DOHH2 (cell line): ENCODE measurements at regions not wholly inside any gene's neighbourhood (a gene's known extent, or its start where the extent isn't known, plus 50 kb on each side); places are given as distances from the start of the nearest gene placed in this dataset.

ENCODE experiments used
- H3F3A ChIP-seq: fragments of 200-600 bp; sonication (generic), shearing (Covaris generic); 2 replicates; pipeline ENCODE4 v1.6.0; 2016; ENCODE audit warnings: antibody characterized with exemption, mild to moderate bottlenecking; ENCODE audit not compliant: control insufficient read depth, insufficient read depth
- H3K27ac ChIP-seq: fragments of 200-600 bp; sonication (generic); 2 replicates; pipeline ENCODE4 v1.5.1; 2014; ENCODE audit warnings: low read depth, mild to moderate bottlenecking, low read length, moderate library complexity
- H3K27me3 ChIP-seq: fragments of 200-600 bp; sonication (generic); 2 replicates; pipeline ENCODE4 v1.6.1; 2014; ENCODE audit warnings: mild to moderate bottlenecking, low read length, mixed read lengths; ENCODE audit not compliant: control insufficient read depth
- H3K36me3 ChIP-seq: fragments of 200-600 bp; sonication (generic); 2 replicates; pipeline ENCODE4 v1.6.1; 2014; ENCODE audit warnings: mild to moderate bottlenecking, low read length, moderate library complexity, mixed read lengths; ENCODE audit not compliant: control insufficient read depth
- H3K4me1 ChIP-seq: fragments of 200-600 bp; sonication (generic); 2 replicates; pipeline ENCODE4 v1.6.1; 2014; ENCODE audit warnings: mild to moderate bottlenecking, low read length, mixed read lengths; ENCODE audit not compliant: control insufficient read depth
- H3K4me2 ChIP-seq: fragments of 200-600 bp; sonication (generic); 2 replicates; pipeline ENCODE4 v1.6.0; 2014; ENCODE audit warnings: mild to moderate bottlenecking, low read length, moderate library complexity
- H3K4me3 ChIP-seq: fragments of 200-600 bp; sonication (generic); 2 replicates; pipeline ENCODE4 v1.5.1; 2014; ENCODE audit warnings: mild to moderate bottlenecking, low read length, mixed read lengths
- H3K79me2 ChIP-seq: fragments of 200-600 bp; sonication (generic); 2 replicates; pipeline ENCODE4 v1.6.1; 2014; ENCODE audit warnings: mild to moderate bottlenecking, low read length, mixed read lengths; ENCODE audit not compliant: control insufficient read depth
- H3K9me2 ChIP-seq: fragments of 200-600 bp; sonication (generic); replicated peaks from 2 replicates; pipeline ENCODE4 v1.6.1; 2014; ENCODE audit warnings: mild to moderate bottlenecking, low read length, mixed read lengths; ENCODE audit not compliant: control insufficient read depth
- H3K9me3 ChIP-seq: fragments of 200-600 bp; sonication (generic); 2 replicates; pipeline ENCODE4 v1.6.1; 2014; ENCODE audit warnings: antibody characterized with exemption, low read length, mixed read lengths; ENCODE audit not compliant: control insufficient read depth, insufficient read depth
- H4K20me1 ChIP-seq: fragments of 200-600 bp; sonication (generic); 2 replicates; pipeline ENCODE4 v1.6.0; 2014; ENCODE audit warnings: low read depth, mild to moderate bottlenecking, antibody characterized with exemption, low read length, moderate library complexity; ENCODE audit not compliant: control insufficient read depth, insufficient read depth
- CTCF ChIP-seq: fragments of 200-600 bp; sonication (generic); IDR thresholded peaks from one replicate; pipeline ENCODE4 v1.5.1; 2014; ENCODE audit warnings: antibody characterized with exemption, mild to moderate bottlenecking, low read depth, low read length; ENCODE audit not compliant: poor library complexity, severe bottlenecking
- EZH2phosphoT487 ChIP-seq: fragments of 200-600 bp; sonication (generic); IDR thresholded peaks from 2 replicates; pipeline ENCODE4 v1.6.1; 2017; ENCODE audit warnings: borderline replicate concordance, mild to moderate bottlenecking, antibody characterized with exemption, low read length, moderate library complexity, mixed read lengths

- TF ChIP-seq EZH2phosphoT487, result no peak
- TF ChIP-seq CTCF, result no peak
- no peaks in the 10 kb centered on the region for H3K79me2 ChIP-seq
- no peaks in the 10 kb centered on the region for H4K20me1 ChIP-seq
- no peaks in the 10 kb centered on the region for H3K9me2 ChIP-seq
- H3K4me3 ChIP-seq, result no peak overlapping the region
- no peaks in the 10 kb centered on the region for H3F3A ChIP-seq
- no peaks in the 10 kb centered on the region for H3K36me3 ChIP-seq
- H3K4me1 ChIP-seq, result no peaks in the 10 kb centered on the region
- H3K27ac ChIP-seq, result no peak overlapping the region
- no peaks in the 10 kb centered on the region for H3K9me3 ChIP-seq
- H3K27me3 ChIP-seq, result no peaks in the 10 kb centered on the region
- no peak overlapping the region for H3K4me2 ChIP-seq
Observed at GRCh38 chr1:209356976-209357377, 226.5 kb upstream of the CAMK1G start.

GRCh38 chr1:209363112-209363511 lies 220.4 kb upstream of the CAMK1G start:
- Histone ChIP-seq H3F3A (no peaks in the 10 kb centered on the region), H3K9me3 (no peaks in the 10 kb centered on the region), H3K9me2 (no peaks in the 10 kb centered on the region), H3K36me3 (no peaks in the 10 kb centered on the region), H3K4me3 (no peak overlapping the region), H4K20me1 (no peaks in the 10 kb centered on the region), H3K4me1 (no peaks in the 10 kb centered on the region), H3K27me3 (no peaks in the 10 kb centered on the region), H3K27ac (no peak overlapping the region), H3K4me2 (no peak overlapping the region), H3K79me2 (no peaks in the 10 kb centered on the region)
- TF ChIP-seq EZH2phosphoT487 (no peak), CTCF (no peak)

GRCh38 chr1:209364716-209365115 lies 218.8 kb upstream of the CAMK1G start:
- Histone ChIP-seq H3K36me3 (no peaks in the 10 kb centered on the region), H3K27me3 (no peaks in the 10 kb centered on the region), H3K9me2 (no peaks in the 10 kb centered on the region), H3K4me3 (no peak overlapping the region), H4K20me1 (no peaks in the 10 kb centered on the region), H3K27ac (no peak overlapping the region), H3F3A (no peaks in the 10 kb centered on the region), H3K4me2 (no peak overlapping the region), H3K4me1 (no peaks in the 10 kb centered on the region), H3K79me2 (no peaks in the 10 kb centered on the region), H3K9me3 (no peaks in the 10 kb centered on the region)
- TF ChIP-seq EZH2phosphoT487, result no peak
- no peak for TF ChIP-seq CTCF
